Activated naive CD4-positive, alpha-beta T cell treated with anti-CD3 and anti-CD28 coated beads for 36 hours (primary cell): ENCODE measurements at regions not wholly inside any gene's neighbourhood (a gene's known extent, or its start where the extent isn't known, plus 50 kb on each side); places are given as distances from the start of the nearest gene placed in this dataset.
"Not testable (repeated sequence)": the region's sequence is repeated elsewhere in the genome, so short reads cannot be mapped to it uniquely, and the experiment has no call there.

Source experiments
- CTCF ChIA-PET: fragments of 350-600 bp; sonication (Branson Sonifier 250); formaldehyde crosslinking; loops from one replicate; lab custom pipeline; 2021; ENCODE audit warnings: antibody characterized with exemption; lab: Charles Lee
- DNase-seq: peaks from one replicate; pipeline ENCODE4 v3.0.0-alpha.2; 2020
- H3K27ac Mint-ChIP-seq: one replicate; pipeline ENCODE4 v1.8.0; 2021; ENCODE audit warnings: mild to moderate bottlenecking, mixed read lengths
- H3K27me3 Mint-ChIP-seq: one replicate; pipeline ENCODE4 v1.8.0; 2021; ENCODE audit warnings: low read depth, mixed read lengths
- H3K36me3 Mint-ChIP-seq: one replicate; pipeline ENCODE4 v1.8.0; 2021; ENCODE audit warnings: low read depth, mixed read lengths
- H3K4me1 Mint-ChIP-seq: one replicate; pipeline ENCODE4 v1.8.0; 2021; ENCODE audit warnings: low read depth, mixed read lengths
- H3K4me3 Mint-ChIP-seq: one replicate; pipeline ENCODE4 v1.8.0; 2021; ENCODE audit warnings: mild to moderate bottlenecking, moderate library complexity, mixed read lengths
- H3K9me3 Mint-ChIP-seq: one replicate; pipeline ENCODE4 v1.8.0; 2021; ENCODE audit warnings: mixed read lengths
- intact Hi-C: fragments of 100-400 bp; cut with micrococcal nuclease; formaldehyde crosslinking; loops from one replicate; pipeline ENCODE4 v1.15.1; 2023

DNA sequence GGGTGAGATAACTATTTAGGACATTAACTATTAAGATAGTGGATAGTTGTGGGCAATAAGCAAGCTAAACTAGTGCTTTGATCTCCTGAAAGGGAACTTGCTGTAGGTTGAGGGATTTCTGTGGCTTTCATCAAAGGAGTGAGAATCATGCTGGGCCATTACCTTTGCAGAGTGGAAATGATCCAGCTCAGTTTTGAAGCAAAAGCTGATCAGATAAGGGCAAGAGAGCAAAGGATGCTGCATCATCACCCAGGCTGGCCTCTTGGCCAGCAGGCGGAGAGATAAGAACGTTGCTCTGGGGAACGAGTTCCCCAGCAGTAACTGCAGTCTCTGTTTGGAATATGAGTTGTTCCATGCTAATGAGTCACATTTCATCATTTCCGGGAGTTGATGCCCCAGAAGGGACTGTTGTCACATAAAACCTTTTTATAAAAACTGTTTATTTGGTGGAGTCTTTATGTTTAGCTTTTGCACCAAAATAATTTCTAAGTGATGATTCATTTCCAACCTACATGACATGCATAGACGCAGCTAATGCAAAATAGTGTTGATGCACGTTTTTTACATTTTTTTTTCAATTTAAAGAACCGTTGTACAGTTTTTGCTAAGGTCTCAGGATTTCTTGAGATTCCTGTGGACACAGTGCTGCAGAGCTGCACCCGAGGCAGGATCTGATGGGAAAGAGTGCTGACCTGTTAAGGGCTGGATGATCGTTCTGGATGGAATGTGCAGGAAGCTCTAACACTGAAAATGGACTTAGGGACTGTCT is 99.3 kb downstream of the ACTBL2 start:
- intact Hi-C loops, result loop anchor here (1.0 to 5.0 kb wide), 5 partner anchors 81 to 1079 kb away; partner anchors contain the start of gene PLK2
- H3K4me3 Mint-ChIP-seq, result no peak overlapping the region
- H3K36me3 Mint-ChIP-seq, result no peaks in the 10 kb centered on the region
- peak; percentile 55 for DNase-seq
- CTCF ChIA-PET, result interaction anchor here (1.3 to 1.6 kb wide), 2 partner anchors 68 to 85 kb away, joined by 3 to 6 read pairs; no protein-coding TSS in a partner anchor
- no peaks in the 10 kb centered on the region for H3K9me3 Mint-ChIP-seq
- peaks cover 1% of the 10 kb centered on the region for H3K27me3 Mint-ChIP-seq
- H3K4me1 Mint-ChIP-seq, result peaks cover 10% of the 10 kb centered on the region
- peak overlapping the region; percentile 6 for H3K27ac Mint-ChIP-seq

- Mint-ChIP-seq H3K27ac (no peak overlapping the region), H3K4me3 (no peak overlapping the region), H3K9me3 (no peaks in the 10 kb centered on the region), H3K36me3 (no peaks in the 10 kb centered on the region), H3K27me3 (peaks cover 1% of the 10 kb centered on the region), H3K4me1 (peaks cover 10% of the 10 kb centered on the region)
- DNase-seq, result no peak
- intact Hi-C loops, result loop anchor here (1.0 to 5.0 kb wide), 5 partner anchors 80 to 1080 kb away; partner anchors contain the start of gene PLK2
- CTCF ChIA-PET, result interaction anchor here (1.3 to 1.6 kb wide), 2 partner anchors 69 to 84 kb away, joined by 3 to 6 read pairs; no protein-coding TSS in a partner anchor
Observed at GRCh38 chr5:57382655-57383054, 100.0 kb downstream of the ACTBL2 start.

DNA sequence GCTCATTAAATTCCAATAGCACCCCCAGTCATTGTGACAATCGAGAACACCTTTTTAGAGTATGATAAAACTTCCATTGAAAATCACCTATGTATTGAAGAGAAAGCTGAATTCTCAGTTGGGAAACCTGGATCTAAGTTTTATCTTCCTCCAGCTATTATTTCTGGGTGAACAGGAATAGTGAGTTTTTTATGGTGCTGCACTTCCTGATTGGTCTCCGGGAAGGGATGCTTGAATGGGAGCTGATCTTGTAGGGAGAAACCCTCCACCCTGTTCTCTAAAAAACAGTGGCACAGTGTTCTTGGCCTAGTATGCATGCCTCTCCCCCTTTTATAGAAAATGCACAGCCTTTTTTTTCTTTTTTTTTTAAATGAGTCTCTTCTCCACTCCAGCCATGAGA is 112.2 kb downstream of the ACTBL2 start:
- no peak overlapping the region for H3K4me3 Mint-ChIP-seq
- H3K27ac Mint-ChIP-seq, result no peak overlapping the region
- CTCF ChIA-PET, result no interaction called here
- DNase-seq, result no peak
- H3K36me3 Mint-ChIP-seq, result no peaks in the 10 kb centered on the region
- intact Hi-C loops, result no loop called here
- H3K27me3 Mint-ChIP-seq, result peaks cover 7% of the 10 kb centered on the region
- H3K9me3 Mint-ChIP-seq, result no peaks in the 10 kb centered on the region
- no peaks in the 10 kb centered on the region for H3K4me1 Mint-ChIP-seq

DNA sequence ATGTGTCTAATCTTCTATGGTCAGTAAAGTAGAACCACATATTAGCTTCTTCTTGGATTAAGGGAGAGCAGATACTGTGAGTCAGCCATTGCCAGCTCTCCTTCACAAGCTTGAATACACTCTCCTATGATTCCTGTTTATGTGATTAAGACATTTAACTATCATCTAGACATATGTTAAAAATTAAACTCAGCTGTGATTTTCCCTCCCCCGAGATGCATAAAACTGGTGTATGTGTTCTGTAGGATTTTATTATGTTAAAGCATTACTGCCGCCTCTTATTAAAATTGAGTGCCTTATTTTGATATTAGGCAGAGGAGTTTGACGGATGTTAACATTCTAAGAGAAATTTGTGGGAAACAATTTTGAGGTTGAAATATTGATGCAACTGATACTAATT is 114.6 kb downstream of the ACTBL2 start:
- Mint-ChIP-seq H3K4me1 (no peaks in the 10 kb centered on the region), H3K36me3 (no peaks in the 10 kb centered on the region), H3K9me3 (no peaks in the 10 kb centered on the region), H3K27me3 (peaks cover 2% of the 10 kb centered on the region), H3K27ac (no peak overlapping the region), H3K4me3 (no peak overlapping the region)
- CTCF ChIA-PET, result interaction anchor here (0.6 kb wide), 1 partner anchor 1095 kb away, joined by 3 read pairs; no protein-coding TSS in a partner anchor
- intact Hi-C loops, result no loop called here
- DNase-seq, result no peak

- CTCF ChIA-PET, result no interaction called here
- H3K4me1 Mint-ChIP-seq, result no peaks in the 10 kb centered on the region
- H3K4me3 Mint-ChIP-seq, result no peak overlapping the region
- H3K27ac Mint-ChIP-seq, result no peak overlapping the region
- H3K36me3 Mint-ChIP-seq, result no peaks in the 10 kb centered on the region
- no peaks in the 10 kb centered on the region for H3K27me3 Mint-ChIP-seq
- H3K9me3 Mint-ChIP-seq, result no peaks in the 10 kb centered on the region
- DNase-seq, result no peak
- intact Hi-C loops, result no loop called here
Observed at GRCh38 chr5:57366744-57367143, 115.9 kb downstream of the ACTBL2 start.

DNA sequence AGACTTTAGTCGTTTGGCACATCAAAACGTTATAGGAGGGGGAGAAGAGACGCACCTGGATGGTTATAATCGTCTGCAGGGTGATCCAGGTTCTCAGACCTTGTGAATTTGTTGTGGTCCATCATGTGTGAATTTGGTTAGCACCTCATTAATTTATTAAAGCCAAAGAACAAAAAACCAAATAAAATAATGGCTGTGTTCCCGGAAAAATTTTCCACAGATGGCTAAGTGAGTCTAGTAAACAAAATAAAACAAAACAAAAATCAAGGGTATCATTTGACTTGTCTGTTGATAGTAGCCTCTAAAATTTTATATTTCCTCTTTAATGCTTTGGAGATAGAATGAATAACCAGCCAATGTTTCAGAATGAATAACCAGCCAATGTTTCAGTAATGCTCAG is 119.7 kb downstream of the ACTBL2 start:
- intact Hi-C loops, result no loop called here
- CTCF ChIA-PET, result no interaction called here
- no peaks in the 10 kb centered on the region for H3K36me3 Mint-ChIP-seq
- no peaks in the 10 kb centered on the region for H3K9me3 Mint-ChIP-seq
- DNase-seq, result no peak
- H3K27me3 Mint-ChIP-seq, result no peaks in the 10 kb centered on the region
- H3K27ac Mint-ChIP-seq, result no peak overlapping the region
- H3K4me3 Mint-ChIP-seq, result no peak overlapping the region
- no peaks in the 10 kb centered on the region for H3K4me1 Mint-ChIP-seq

- intact Hi-C loops, result no loop called here
- no peak overlapping the region for H3K4me3 Mint-ChIP-seq
- H3K9me3 Mint-ChIP-seq, result no peaks in the 10 kb centered on the region
- CTCF ChIA-PET, result no interaction called here
- no peak overlapping the region for H3K27ac Mint-ChIP-seq
- H3K36me3 Mint-ChIP-seq, result no peaks in the 10 kb centered on the region
- H3K27me3 Mint-ChIP-seq, result peaks cover 3% of the 10 kb centered on the region
- DNase-seq, result no peak
- no peaks in the 10 kb centered on the region for H3K4me1 Mint-ChIP-seq
Observed at GRCh38 chr5:57360871-57361270, 121.7 kb downstream of the ACTBL2 start.

DNA sequence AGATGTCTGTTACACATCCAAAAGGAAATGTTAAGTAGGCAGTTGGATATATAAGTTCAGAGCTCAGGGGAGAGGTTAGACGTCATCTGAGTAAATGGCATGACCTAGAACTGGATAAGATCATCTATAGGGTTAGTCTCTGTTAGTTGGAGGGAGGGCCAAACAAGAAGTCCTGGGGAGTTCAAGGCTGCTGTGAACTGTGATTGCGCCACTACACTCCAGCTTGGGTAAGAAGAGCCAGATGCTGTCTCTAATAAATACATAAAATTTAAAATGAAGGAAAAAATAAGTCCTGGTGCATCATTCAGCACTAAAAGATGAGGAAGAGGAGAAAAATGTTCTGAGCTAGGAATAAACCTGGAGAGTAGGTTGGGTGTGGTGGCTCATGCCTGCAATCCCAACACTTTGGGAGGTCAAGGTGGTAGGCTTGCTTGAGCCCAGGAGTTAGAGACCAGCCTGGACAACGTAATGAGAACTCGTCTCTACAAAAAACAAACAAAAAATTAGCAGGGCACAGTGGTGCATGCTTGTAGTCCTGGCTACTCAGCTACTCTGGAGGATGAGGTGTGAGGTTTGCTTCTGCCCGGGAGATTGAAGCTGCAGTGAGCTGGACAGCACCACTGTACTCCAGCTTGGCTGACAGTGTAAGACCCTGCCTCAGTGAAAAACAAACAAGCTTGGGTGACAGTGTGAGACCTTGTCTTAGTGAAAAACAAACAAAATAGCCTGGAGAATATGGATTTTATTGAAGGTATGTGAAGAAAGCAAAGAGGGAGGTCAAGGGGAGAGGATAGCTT is 123.6 kb downstream of the ACTBL2 start:
- CTCF ChIA-PET, result interaction anchor here (0.6 to 1.9 kb wide), 4 partner anchors 17 to 196 kb away, joined by 3 to 5 read pairs (median 4); no protein-coding TSS in a partner anchor
- DNase-seq, result no peak
- Mint-ChIP-seq H3K4me1 (no peaks in the 10 kb centered on the region), H3K4me3 (no peak overlapping the region), H3K27ac (no peak overlapping the region), H3K36me3 (no peaks in the 10 kb centered on the region), H3K9me3 (no peaks in the 10 kb centered on the region), H3K27me3 (peaks cover 3% of the 10 kb centered on the region)
- intact Hi-C loops, result no loop called here

DNA sequence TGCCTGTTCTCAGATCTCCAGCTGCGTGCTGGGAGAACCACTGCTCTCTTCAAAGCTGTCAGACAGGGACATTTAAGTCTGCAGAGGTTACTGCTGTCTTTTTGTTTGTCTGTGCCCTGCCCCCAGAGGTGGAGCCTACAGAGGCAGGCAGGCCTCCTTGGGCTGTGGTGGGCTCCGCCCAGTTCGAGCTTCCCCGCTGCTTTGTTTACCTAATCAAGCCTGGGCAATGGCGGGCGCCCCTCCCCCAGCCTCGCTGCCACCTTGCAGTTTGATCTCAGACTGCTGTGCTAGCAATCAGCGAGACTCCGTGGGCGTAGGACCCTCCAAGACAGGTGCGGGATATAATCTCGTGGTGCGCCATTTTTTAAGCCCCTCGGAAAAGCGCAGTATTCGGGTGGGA is 125.8 kb downstream of the ACTBL2 start:
- H3K4me1 Mint-ChIP-seq, CTCF ChIA-PET, H3K9me3 Mint-ChIP-seq, H3K4me3 Mint-ChIP-seq, DNase-seq, H3K27me3 Mint-ChIP-seq, H3K27ac Mint-ChIP-seq, intact Hi-C loops, H3K36me3 Mint-ChIP-seq: not testable (repeated sequence)

GRCh38 chr5:57349214-57349613 is 133.4 kb downstream of the ACTBL2 start:
- Mint-ChIP-seq H3K36me3 (no peaks in the 10 kb centered on the region), H3K27me3 (no peaks in the 10 kb centered on the region), H3K9me3 (no peaks in the 10 kb centered on the region), H3K27ac (no peak overlapping the region), H3K4me1 (no peaks in the 10 kb centered on the region), H3K4me3 (no peak overlapping the region)
- DNase-seq, result no peak
- CTCF ChIA-PET, result no interaction called here
- intact Hi-C loops, result no loop called here

DNA sequence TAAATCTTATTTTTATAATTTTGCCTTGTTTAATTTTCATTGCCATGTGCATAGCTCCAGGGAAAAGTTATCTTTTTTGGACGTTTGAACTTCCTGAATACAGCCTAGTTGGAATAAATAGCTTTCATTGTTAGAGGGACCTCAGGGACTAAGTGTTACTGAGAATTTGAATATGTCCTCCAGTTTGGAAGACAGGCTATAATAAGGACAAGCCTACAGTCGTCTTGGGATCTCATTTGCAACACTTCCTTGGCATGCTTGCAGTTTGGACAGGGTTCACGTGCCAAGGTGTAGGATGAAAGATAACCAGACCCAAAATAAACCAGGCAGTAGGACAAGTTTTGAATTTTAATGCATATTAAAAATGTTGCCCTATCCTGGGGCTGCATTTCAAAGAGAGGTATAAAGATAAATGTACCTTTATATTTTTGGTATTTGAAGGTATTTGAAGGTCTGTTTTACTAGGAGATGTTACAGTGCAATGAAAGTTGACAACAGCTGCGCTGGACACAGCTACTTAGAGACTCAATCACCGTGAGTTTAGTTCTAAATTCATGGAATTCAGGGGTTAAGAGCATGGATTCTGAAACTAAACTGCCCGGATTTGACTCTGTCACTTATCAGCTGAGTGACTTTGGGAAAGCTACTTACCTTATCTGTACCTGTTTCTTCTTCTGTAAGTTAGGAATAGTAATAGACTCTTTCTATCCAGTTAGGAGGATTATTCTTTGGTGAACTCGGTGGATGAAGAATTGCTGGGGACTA is 134.1 kb downstream of the ACTBL2 start:
- no peak overlapping the region for H3K4me3 Mint-ChIP-seq
- no peaks in the 10 kb centered on the region for H3K36me3 Mint-ChIP-seq
- H3K4me1 Mint-ChIP-seq, result no peaks in the 10 kb centered on the region
- intact Hi-C loops, result no loop called here
- H3K27ac Mint-ChIP-seq, result no peak overlapping the region
- no peaks in the 10 kb centered on the region for H3K9me3 Mint-ChIP-seq
- no peak for DNase-seq
- no peaks in the 10 kb centered on the region for H3K27me3 Mint-ChIP-seq
- CTCF ChIA-PET, result interaction anchor here (0.6 kb wide), 1 partner anchor 1091 kb away, joined by 3 read pairs; no protein-coding TSS in a partner anchor

DNA sequence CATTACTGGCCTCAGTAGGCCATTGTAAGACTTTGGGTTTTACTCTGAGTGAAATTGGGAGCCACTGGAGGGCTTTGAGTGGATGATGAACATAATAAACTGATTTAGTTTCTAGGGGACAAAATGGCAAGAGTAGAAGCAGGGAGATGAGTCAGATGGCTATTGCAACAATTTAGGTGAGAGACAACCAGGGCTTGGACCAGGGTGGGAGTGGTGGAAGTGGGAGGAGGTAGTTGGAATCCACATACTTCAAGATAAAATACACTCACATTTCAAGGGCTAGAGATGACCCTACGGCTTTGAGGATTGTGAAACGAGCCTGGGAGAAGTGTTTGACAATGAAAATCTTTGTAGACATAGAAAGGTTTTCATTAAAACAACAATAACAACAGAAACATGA is 136.3 kb downstream of the ACTBL2 start:
- Mint-ChIP-seq H3K4me1 (no peaks in the 10 kb centered on the region), H3K27ac (no peak overlapping the region), H3K4me3 (no peak overlapping the region), H3K27me3 (peaks cover 2% of the 10 kb centered on the region), H3K36me3 (no peaks in the 10 kb centered on the region), H3K9me3 (no peaks in the 10 kb centered on the region)
- no peak for DNase-seq
- CTCF ChIA-PET, result no interaction called here
- intact Hi-C loops, result no loop called here
